Body of pancreas (tissue), 4 donors: ENCODE measurements at regions not wholly inside any gene's neighbourhood (a gene's known extent, or its start where the extent isn't known, plus 50 kb on each side); places are given as distances from the start of the nearest gene placed in this dataset.

Experiments
- ATAC-seq: fragments of 150-250 bp; one replicate; pipeline ENCODE4 v1.9.1; 2016
- DNase-seq, 4 donors: peaks; one replicate each; pipeline ENCODE4 v3.0.0-alpha.2; 2019
- H3K27ac ChIP-seq, 4 donors: fragments of 200-600 bp; sonication (generic); 1 replicate in 3 of 4; 2 replicates in 1 of 4; pipeline versions ENCODE4 v1.5.1 to v1.6.1; 2016 to 2019; ENCODE audit warnings: mild to moderate bottlenecking in 1 of 4, mixed read lengths in 1 of 4, moderate library complexity in 1 of 4
- H3K27me3 ChIP-seq, 2 donors: fragments of 200-600 bp; sonication (generic); one replicate each; pipeline ENCODE4 v1.6.0; 2016; ENCODE audit warnings: mild to moderate bottlenecking in 1 of 2
- H3K36me3 ChIP-seq, 2 donors: fragments of 200-600 bp; sonication (generic); replicated peaks in 1 of 2; 2 replicates each; pipeline ENCODE4 v1.5.1; 2016; ENCODE audit warnings: low read depth in 2 of 2; ENCODE audit not compliant: insufficient read depth in 1 of 2
- H3K4me1 ChIP-seq: fragments of 200-600 bp; sonication (generic); one replicate; pipeline ENCODE4 v1.6.0; 2016
- H3K4me3 ChIP-seq, 2 donors: fragments of 200-600 bp; sonication (generic); 1 replicate in 1 of 2; 2 replicates in 1 of 2; pipeline ENCODE4 v1.5.1; 2016 to 2019
- H3K9me3 ChIP-seq, 3 donors: fragments of 200-600 bp; sonication (generic); 1 replicate in 2 of 3; 2 replicates in 1 of 3; pipeline ENCODE4 v1.5.1; 2016
- CTCF ChIP-seq, 7 experiments: fragments of 450-650 bp in 4 of 7; fragments of 200-600 bp in 3 of 7; sonication (generic) in 3 of 7; IDR thresholded peaks; one replicate each; pipeline ENCODE4 v1.5.1; 2016 to 2019; ENCODE audit warnings: antibody characterized with exemption in 7 of 7
- POLR2A ChIP-seq, 3 donors: fragments of 450-650 bp; IDR thresholded peaks; one replicate each; pipeline ENCODE4 v1.6.1; 2016; ENCODE audit warnings: antibody characterized with exemption in 3 of 3, mild to moderate bottlenecking in 2 of 3
- WGBS, 2 donors: methylation state at CpG; one replicate each; pipeline ENCODE4 v1.1.5; 2017; 5-methylcytosine and 5-hydroxymethylcytosine counted together
- intact Hi-C: fragments of 100-400 bp; cut with DNase I; formaldehyde crosslinking; loops from one replicate; pipeline ENCODE4 v1.15.1; 2023

- ATAC-seq (no peak), DNase-seq (no peak)
- Histone ChIP-seq H3K4me1 (no peaks in the 10 kb centered on the region), H3K4me3 (no peak overlapping the region), H3K36me3 (no peaks in the 10 kb centered on the region), H3K9me3 (no peaks in the 10 kb centered on the region), H3K27me3 (no peaks in the 10 kb centered on the region), H3K27ac (no peak overlapping the region)
- TF ChIP-seq POLR2A (IDR thresholded peaks at IDR 0.05): no peak
- intact Hi-C loops: no loop called here
- WGBS, 2 donors: 76 to 87% methylated on average over 1 of the region's 1 CpG
These were observed 101.9 kb downstream of the DIRAS2 start for GRCh38 chr9:90540734-90541133.

GRCh38 chr9:90544488-90544887 is 98.1 kb downstream of the DIRAS2 start:
- TF ChIP-seq POLR2A (IDR thresholded peaks at IDR 0.05) (no peak), CTCF (IDR thresholded peaks at IDR 0.05) (no peak)
- WGBS, 2 donors: 67 to 70% methylated on average over 2 of the region's 2 CpGs
- DNase-seq: no peak
- no peaks in the 10 kb centered on the region for H3K9me3 ChIP-seq
- H3K4me1 ChIP-seq: no peaks in the 10 kb centered on the region
- H3K36me3 ChIP-seq: no peaks in the 10 kb centered on the region
- intact Hi-C loops: no loop called here
- H3K27me3 ChIP-seq: no peaks in the 10 kb centered on the region
- no peak overlapping the region for H3K27ac ChIP-seq
- no peak overlapping the region for H3K4me3 ChIP-seq
- ATAC-seq: no peak

- H3K9me3 ChIP-seq: no peaks in the 10 kb centered on the region
- H3K4me3 ChIP-seq: no peak overlapping the region
- H3K36me3 ChIP-seq: no peaks in the 10 kb centered on the region
- H3K4me1 ChIP-seq: no peaks in the 10 kb centered on the region
- intact Hi-C loops: no loop called here
- TF ChIP-seq CTCF (IDR thresholded peaks at IDR 0.05) (no peak), POLR2A (IDR thresholded peaks at IDR 0.05) (no peak)
- H3K27ac ChIP-seq: no peak overlapping the region
- WGBS, 2 donors: 20 to 24% methylated on average over 7 of the region's 7 CpGs
- no peaks in the 10 kb centered on the region for H3K27me3 ChIP-seq
- ATAC-seq (no peak), DNase-seq (peak in 3 of 4 donors; percentile 21 to 52 (median 37))
These were observed 96.4 kb downstream of the DIRAS2 start for GRCh38 chr9:90546200-90546599.

GRCh38 chr9:90547896-90548295 is 94.7 kb downstream of the DIRAS2 start:
- ATAC-seq (no peak), DNase-seq (no peak)
- TF ChIP-seq CTCF (IDR thresholded peaks at IDR 0.05) (no peak), POLR2A (IDR thresholded peaks at IDR 0.05) (no peak)
- intact Hi-C loops: no loop called here
- WGBS, 2 donors: 64 to 74% methylated on average over 2 of the region's 2 CpGs
- Histone ChIP-seq H3K27ac (no peak overlapping the region), H3K36me3 (no peaks in the 10 kb centered on the region), H3K4me1 (no peaks in the 10 kb centered on the region), H3K27me3 (no peaks in the 10 kb centered on the region), H3K4me3 (no peak overlapping the region), H3K9me3 (no peaks in the 10 kb centered on the region)

- Histone ChIP-seq H3K4me1 (peaks cover 14% of the 10 kb centered on the region), H3K27ac (no peak overlapping the region), H3K27me3 (no peaks in the 10 kb centered on the region), H3K4me3 (no peak overlapping the region), H3K36me3 (no peaks in the 10 kb centered on the region), H3K9me3 (no peaks in the 10 kb centered on the region)
- intact Hi-C loops: no loop called here
- no peak for DNase-seq
- TF ChIP-seq CTCF (IDR thresholded peaks at IDR 0.05) (no peak), POLR2A (IDR thresholded peaks at IDR 0.05) (no peak)
- no peak for ATAC-seq
- WGBS, 2 donors: 76 to 80% methylated on average over 1 of the region's 1 CpG
These were observed 90.3 kb downstream of the DIRAS2 start for GRCh38 chr9:90552317-90552716.
